HepG2 (cell line): ENCODE measurements at regions not wholly inside any gene's neighbourhood (a gene's known extent, or its start where the extent isn't known, plus 50 kb on each side); places are given as distances from the start of the nearest gene placed in this dataset.

Experiments used
- ATAC-seq: fragments of 200-7000 bp; cut with Tn5 transposase; 3 replicates; pipeline ENCODE4 v1.9.1; 2020; ENCODE audit warnings: mild to moderate bottlenecking, moderate library complexity
- BruUV-seq: library from RNA; stranded (reverse); fragments of 400-500 nt; replicated peaks from 2 replicates; lab custom pipeline; 2021; lab: Mats Ljungman, UMichigan
- CTCF ChIA-PET: fragments of 300-600 bp; formaldehyde crosslinking; extraction: SDS; loops from one replicate; lab custom pipeline; 2021; ENCODE audit warnings: low total read pairs, inconsistent platforms, low intra/inter-chr PET ratio; lab: Yijun Ruan, JAX
- POLR2A ChIA-PET: fragments of 350-600 bp; sonication (Branson Sonifier 250); formaldehyde crosslinking; loops from one replicate; lab custom pipeline; 2020; ENCODE audit warnings: antibody characterized with exemption, inconsistent platforms; lab: Yijun Ruan, JAX
- DNase-seq: peaks from one replicate; pipeline ENCODE4 v3.0.0-alpha.2; 2015; ENCODE audit warnings: low spot score
- FAIRE-seq: peaks from 3 replicates; lab custom pipeline; 2011; peaks lifted over from hg19 to GRCh38; lab: Jason Lieb, UNC
- H2AFZ ChIP-seq: one replicate; pipeline ENCODE4 v1.6.1; 2011; ENCODE audit warnings: low read length, inconsistent platforms
- H3K27ac ChIP-seq: fragments of 300-600 bp; 3 replicates; pipeline ENCODE4 v1.8.0; 2011; ENCODE audit warnings: mixed run types, mild to moderate bottlenecking, mixed read lengths, low read length, inconsistent platforms; ENCODE audit not compliant: insufficient read depth; ENCODE audit errors: extremely low read length
- H3K27me3 ChIP-seq, 2 experiments: fragments of 200-600 bp in 1 of 2; 2 replicates in 1 of 2; 3 replicates in 1 of 2; pipeline versions ENCODE4 v1.6.0 to v1.8.0; 2011; ENCODE audit warnings: low read length in 2 of 2, mild to moderate bottlenecking in 2 of 2, moderate library complexity in 2 of 2, inconsistent platforms in 1 of 2; ENCODE audit not compliant: insufficient read depth in 2 of 2, control insufficient read depth in 1 of 2
- H3K36me3 ChIP-seq, 2 experiments: fragments of 200-600 bp in 1 of 2; replicated peaks in 1 of 2; 2 replicates in 1 of 2; 3 replicates in 1 of 2; pipeline versions ENCODE4 v1.5.1 to v1.8.0; 2011; ENCODE audit warnings: low read length in 2 of 2, inconsistent platforms in 1 of 2; ENCODE audit not compliant: insufficient read depth in 2 of 2, control insufficient read depth in 1 of 2
- H3K4me1 ChIP-seq: 2 replicates; pipeline ENCODE4 v1.5.1; 2012; ENCODE audit warnings: low read length, inconsistent platforms; ENCODE audit not compliant: insufficient read depth
- H3K4me2 ChIP-seq: 2 replicates; pipeline ENCODE4 v1.6.0; 2011; ENCODE audit warnings: low read depth, low read length, inconsistent platforms
- H3K4me3 ChIP-seq, 3 experiments: fragments of 200-600 bp in 1 of 3; sonication (generic), shearing (Covaris generic) in 1 of 3; replicated peaks in 1 of 3; 2 replicates each; pipeline ENCODE4 v1.5.1; 2011 to 2016; ENCODE audit warnings: low read length in 3 of 3, inconsistent platforms in 2 of 3, low read depth in 2 of 3, mild to moderate bottlenecking in 2 of 3, control low read depth in 1 of 3, mixed read lengths in 1 of 3; ENCODE audit not compliant: insufficient read depth in 1 of 3
- H3K79me2 ChIP-seq: one replicate; pipeline ENCODE4 v1.6.1; 2011; ENCODE audit warnings: low read length, inconsistent platforms; ENCODE audit not compliant: insufficient read depth
- H3K9ac ChIP-seq: 2 replicates; pipeline ENCODE4 v1.6.0; 2011; ENCODE audit warnings: mild to moderate bottlenecking, low read depth, low read length, inconsistent platforms; ENCODE audit not compliant: insufficient read depth
- H3K9me3 ChIP-seq: 2 replicates; pipeline ENCODE4 v1.5.1; 2012; ENCODE audit warnings: mild to moderate bottlenecking, low read length
- H4K20me1 ChIP-seq: 2 replicates; pipeline ENCODE4 v1.6.0; 2011; ENCODE audit warnings: inconsistent platforms, mild to moderate bottlenecking, low read length, moderate library complexity; ENCODE audit not compliant: insufficient read depth
- EP300 ChIP-seq, 3 experiments: sonication (generic) in 1 of 3; formaldehyde crosslinking in 1 of 3; IDR thresholded peaks; 2 replicates each; pipeline versions ENCODE4 v1.5.1 to v1.6.1; 2011 to 2020; ENCODE audit warnings: low read depth in 2 of 3, low read length in 2 of 3, borderline replicate concordance in 1 of 3, improper control_type of control experiment in 1 of 3, mild to moderate bottlenecking in 1 of 3, missing genetic modification reagents in 1 of 3, moderate library complexity in 1 of 3
- ETV5 ChIP-seq: IDR thresholded peaks from 2 replicates; pipeline ENCODE4 v1.6.1; 2018; ENCODE audit warnings: missing biosample characterization, missing genetic modification reagents, inconsistent platforms, borderline replicate concordance
- GLI4 ChIP-seq: sonication (generic); formaldehyde crosslinking; IDR thresholded peaks from 2 replicates; pipeline ENCODE4 v1.5.1; 2020; ENCODE audit warnings: missing genetic modification reagents, mild to moderate bottlenecking, moderate library complexity, borderline replicate concordance
- HOXA5 ChIP-seq: sonication (generic); formaldehyde crosslinking; IDR thresholded peaks from 2 replicates; pipeline ENCODE4 v1.4.0; 2020; ENCODE audit warnings: missing genetic modification reagents
- ISX ChIP-seq: sonication (generic); formaldehyde crosslinking; conservative IDR thresholded peaks from 2 replicates; pipeline ENCODE4 v1.5.0; 2020; ENCODE audit warnings: missing genetic modification reagents
- KDM5B ChIP-seq: sonication (generic); formaldehyde crosslinking; IDR thresholded peaks from 2 replicates; pipeline ENCODE4 v1.4.0; 2020; ENCODE audit warnings: missing genetic modification reagents, mild to moderate bottlenecking, borderline replicate concordance
- MTA3 ChIP-seq: sonication (generic); formaldehyde crosslinking; IDR thresholded peaks from 2 replicates; pipeline ENCODE4 v1.4.0; 2020; ENCODE audit warnings: missing genetic modification reagents
- RFXANK ChIP-seq: IDR thresholded peaks from 2 replicates; pipeline ENCODE4 v1.6.1; 2016
- SP4 ChIP-seq: sonication (generic); formaldehyde crosslinking; IDR thresholded peaks from 2 replicates; pipeline ENCODE4 v1.8.1; 2023; ENCODE audit warnings: mild to moderate bottlenecking, missing genetic modification reagents
- SPEN ChIP-seq: sonication (generic); formaldehyde crosslinking; IDR thresholded peaks from 2 replicates; pipeline ENCODE4 v1.5.1; 2020; ENCODE audit warnings: low read depth, mild to moderate bottlenecking, missing genetic modification reagents
- THAP11 ChIP-seq: IDR thresholded peaks from 2 replicates; pipeline ENCODE4 v1.6.1; 2016; ENCODE audit warnings: missing biosample characterization, missing genetic modification reagents
- ZFP36L2 ChIP-seq: sonication (generic); formaldehyde crosslinking; IDR thresholded peaks from 2 replicates; pipeline ENCODE4 v1.4.0; 2020; ENCODE audit warnings: missing genetic modification reagents
- ZNF3 ChIP-seq: IDR thresholded peaks from 2 replicates; pipeline ENCODE4 v1.7.0; 2017; ENCODE audit warnings: inconsistent platforms
- ZNF335 ChIP-seq: sonication (generic); formaldehyde crosslinking; IDR thresholded peaks from 2 replicates; pipeline ENCODE4 v1.4.0; 2020; ENCODE audit warnings: missing genetic modification reagents
- ZNF772 ChIP-seq: sonication (generic); formaldehyde crosslinking; IDR thresholded peaks from 2 replicates; pipeline ENCODE4 v1.5.0; 2020; ENCODE audit warnings: mild to moderate bottlenecking, missing genetic modification reagents
- WGBS: methylation state at CpG from one replicate; pipeline ENCODE4 v1.1.6; 2017; ENCODE audit warnings: low lambda C conversion rate; 5-methylcytosine and 5-hydroxymethylcytosine counted together
- in situ Hi-C: cut with HindIII; loops from 2 replicates; pipeline ENCODE4 v1.10.0; 2017; ENCODE audit warnings: low pct_unique_long_range_greater_than_20kb; ENCODE audit not compliant: extremely low pct_ligation_motif_present
- intact Hi-C: fragments of 100-400 bp; cut with micrococcal nuclease; formaldehyde crosslinking; loops from one replicate; pipeline ENCODE4 v1.10.0; 2022; ENCODE audit not compliant: unreplicated experiment

DNA sequence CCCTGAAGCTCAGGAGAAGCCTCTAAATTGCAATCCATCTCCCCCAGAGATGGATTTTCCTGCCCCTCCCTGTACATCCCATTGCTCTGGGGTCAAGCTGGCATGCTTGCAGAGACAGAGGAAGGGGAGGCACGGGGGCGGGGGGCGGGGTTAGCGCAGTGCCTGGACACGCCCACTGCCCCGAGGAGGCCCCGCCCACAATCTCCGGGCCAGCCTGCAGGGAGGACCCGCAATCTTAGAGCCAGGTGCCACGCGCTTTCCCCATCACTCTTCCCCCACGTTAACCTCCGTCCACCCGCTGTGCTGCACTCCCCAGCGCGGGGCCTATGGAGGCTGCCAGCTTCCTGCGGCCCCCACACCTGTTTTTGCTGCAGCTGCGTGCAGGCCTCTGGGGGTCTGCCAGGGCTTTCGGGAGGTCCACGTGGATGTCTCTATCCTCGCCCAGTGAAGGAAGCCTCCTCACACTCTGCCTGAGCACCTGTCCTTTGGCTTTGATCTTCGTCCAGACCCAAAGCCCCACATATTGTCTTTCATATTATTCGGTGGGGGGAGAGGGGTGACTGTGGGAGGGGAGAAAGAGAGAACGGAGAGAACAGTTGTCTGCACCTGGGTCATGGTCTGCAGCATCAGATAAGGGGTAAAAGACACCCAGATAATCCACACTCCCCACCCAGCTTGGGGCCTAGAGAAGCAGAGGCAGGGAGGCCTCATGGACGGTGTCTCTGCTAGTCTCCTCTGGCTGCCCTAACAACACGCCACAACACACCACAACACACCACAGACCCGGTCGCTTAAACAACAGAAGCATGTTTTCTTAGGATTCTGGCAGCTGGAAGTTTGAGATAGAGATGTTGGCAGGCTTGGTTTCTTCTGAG lies 118.0 kb upstream of the MEF2A start:
- Histone ChIP-seq H3K79me2 (no peaks in the 10 kb centered on the region), H3K4me3 (no peak overlapping the region), H3K4me1 (peaks cover 18% of the 10 kb centered on the region), H3K36me3 (no peaks in the 10 kb centered on the region), H4K20me1 (no peaks in the 10 kb centered on the region), H3K9me3 (no peaks in the 10 kb centered on the region), H3K27ac (no peak overlapping the region), H2AFZ (no peak overlapping the region), H3K27me3 (peaks cover 3 to 58% of the 10 kb centered on the region in 2 experiments), H3K4me2 (no peak overlapping the region), H3K9ac (no peak overlapping the region)
- FAIRE-seq (no peak), ATAC-seq (no peak), DNase-seq (no peak)
- CTCF ChIA-PET, result no interaction called here
- intact Hi-C loops (no loop called here), in situ Hi-C loops (no loop called here)
- TF ChIP-seq HOXA5 (no peak), RFXANK (no peak), EP300 (IDR thresholded peaks at IDR 0.05; ENCODE audit: low read depth in 2 of 2, low read length in 2 of 2) (no peak), EP300 (CRISPR knock-in tag; IDR thresholded peaks at IDR 0.05; ENCODE audit: borderline replicate concordance) (no peak), KDM5B (CRISPR knock-in tag) (no peak), THAP11 (CRISPR knock-in tag) (no peak), ZNF335 (CRISPR knock-in tag) (no peak), ISX (CRISPR knock-in tag) (no peak), ETV5 (CRISPR knock-in tag) (no peak), MTA3 (CRISPR knock-in tag) (no peak), ZFP36L2 (CRISPR knock-in tag) (no peak), GLI4 (CRISPR knock-in tag) (no peak), SPEN (CRISPR knock-in tag) (no peak), ZNF3 (CRISPR knock-in tag) (no peak), SP4 (CRISPR knock-in tag) (no peak), ZNF772 (no peak)
- no TSS peak for BruUV-seq
- WGBS, result 62% methylated on average over 19 of the region's 28 CpGs
- POLR2A ChIA-PET, result interaction anchor here (1.2 kb wide), 1 partner anchor 26 kb away, joined by 3 read pairs; no protein-coding TSS in a partner anchor
